ENCODE measurements at regions not wholly inside any gene's neighbourhood (a gene's known extent, or its start where the extent isn't known, plus 50 kb on each side); places are given as distances from the start of the nearest gene placed in this dataset.

DNA sequence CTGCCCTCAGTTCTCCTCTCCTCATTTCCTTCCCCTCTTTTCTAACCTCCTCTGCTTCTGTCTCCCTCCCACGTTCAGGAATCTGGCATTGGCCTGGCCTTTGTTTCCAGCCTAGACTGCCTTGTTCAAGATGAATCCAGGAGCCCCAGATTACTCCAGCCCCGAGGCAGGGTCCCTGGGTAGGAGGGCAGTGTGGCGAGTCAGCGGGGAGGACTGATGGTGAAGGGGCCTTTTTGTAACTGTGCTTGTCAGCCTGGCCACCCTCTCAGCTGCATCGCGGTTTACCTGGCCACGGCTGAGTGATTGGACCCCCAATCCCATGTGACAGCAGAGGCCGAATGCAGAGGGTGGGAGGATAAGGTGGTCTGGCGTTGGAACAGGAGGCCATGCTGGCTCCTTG is 96.1 kb upstream of the SHH start:
- WGBS, 10 experiments: 0 to 46% (median 7%) methylated on average over 1 to 6 of the region's 9 CpGs; no CpG with 5 or more reads in 6 of the 10 experiments
- in situ Hi-C loops (cut with MboI; ENCODE audit: low pct_unique_long_range_greater_than_20kb in 2 of 9, low sequenced_read_pairs in 9 of 9, unreplicated experiment in 9 of 9): no loop called here
- no peaks in the 10 kb centered on the region for H3K4me1 ChIP-seq (replicated peaks in 1 of 2)

GRCh38 chr7:155907450-155908200 is 95.4 kb upstream of the SHH start:
- Histone ChIP-seq H3K27ac (no peak overlapping the region), H3K4me3 (no peak overlapping the region), H3K4me1 (replicated peaks in 1 of 2) (no peaks in the 10 kb centered on the region)
- in situ Hi-C loops (cut with MboI; ENCODE audit: low pct_unique_long_range_greater_than_20kb in 2 of 9, low sequenced_read_pairs in 9 of 9, unreplicated experiment in 9 of 9): no loop called here
- ATAC-seq (replicated peaks in 6 of 8): no peak
- WGBS, 10 experiments: 4 to 80% (median 43%) methylated on average over 1 to 6 of the region's 8 CpGs; no CpG with 5 or more reads in 4 of the 10 experiments

More for the DNA sequence above, 96.1 kb upstream of the SHH start:
- no peak for ATAC-seq (replicated peaks in 6 of 8)
- H3K4me3 ChIP-seq: no peak overlapping the region
- H3K27ac ChIP-seq: no peak overlapping the region

GRCh38 chr7:155901176-155901575 is 88.9 kb upstream of the SHH start:
- 0 to 100% (median 70%) methylated on average over 1 to 7 of the region's 11 CpGs; no CpG with 5 or more reads in 1 of the 10 experiments for WGBS, 10 experiments
- Histone ChIP-seq H3K4me3 (no peak overlapping the region), H3K27ac (no peak overlapping the region), H3K4me1 (replicated peaks in 1 of 2) (no peaks in the 10 kb centered on the region)
- ATAC-seq (replicated peaks in 6 of 8): no peak
- in situ Hi-C loops (cut with MboI; ENCODE audit: low pct_unique_long_range_greater_than_20kb in 2 of 9, low sequenced_read_pairs in 9 of 9, unreplicated experiment in 9 of 9): no loop called here

DNA sequence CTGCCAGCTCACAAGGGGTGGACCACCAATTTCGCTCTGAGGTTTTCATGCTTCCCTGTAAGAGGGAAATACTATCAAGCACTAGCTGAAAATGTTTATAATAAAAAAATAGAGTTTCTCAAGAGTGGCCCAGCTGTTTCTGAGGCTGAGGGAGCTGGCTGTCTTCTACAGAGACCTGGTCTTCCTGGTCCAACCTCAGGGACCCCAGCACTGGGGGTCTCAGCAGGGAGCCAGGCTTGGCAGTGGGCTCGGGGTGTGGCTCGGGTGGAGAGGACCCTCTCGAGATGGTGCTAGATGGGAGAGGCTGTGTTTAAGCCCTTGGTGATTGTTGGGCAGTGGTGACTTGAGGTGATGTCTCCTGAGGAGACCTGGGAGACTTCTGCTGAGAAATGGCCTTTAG is 87.3 kb upstream of the SHH start:
- in situ Hi-C loops (cut with MboI; ENCODE audit: low pct_unique_long_range_greater_than_20kb in 2 of 9, low sequenced_read_pairs in 9 of 9, unreplicated experiment in 9 of 9): no loop called here
- WGBS, 10 experiments: 0 to 100% (median 55%) methylated on average over 1 to 3 of the region's 4 CpGs; no CpG with 5 or more reads in 4 of the 10 experiments
- H3K4me3 ChIP-seq: no peak overlapping the region
- no peak for ATAC-seq (replicated peaks in 6 of 8)
- H3K4me1 ChIP-seq (replicated peaks in 1 of 2): no peaks in the 10 kb centered on the region
- H3K27ac ChIP-seq: no peak overlapping the region

DNA sequence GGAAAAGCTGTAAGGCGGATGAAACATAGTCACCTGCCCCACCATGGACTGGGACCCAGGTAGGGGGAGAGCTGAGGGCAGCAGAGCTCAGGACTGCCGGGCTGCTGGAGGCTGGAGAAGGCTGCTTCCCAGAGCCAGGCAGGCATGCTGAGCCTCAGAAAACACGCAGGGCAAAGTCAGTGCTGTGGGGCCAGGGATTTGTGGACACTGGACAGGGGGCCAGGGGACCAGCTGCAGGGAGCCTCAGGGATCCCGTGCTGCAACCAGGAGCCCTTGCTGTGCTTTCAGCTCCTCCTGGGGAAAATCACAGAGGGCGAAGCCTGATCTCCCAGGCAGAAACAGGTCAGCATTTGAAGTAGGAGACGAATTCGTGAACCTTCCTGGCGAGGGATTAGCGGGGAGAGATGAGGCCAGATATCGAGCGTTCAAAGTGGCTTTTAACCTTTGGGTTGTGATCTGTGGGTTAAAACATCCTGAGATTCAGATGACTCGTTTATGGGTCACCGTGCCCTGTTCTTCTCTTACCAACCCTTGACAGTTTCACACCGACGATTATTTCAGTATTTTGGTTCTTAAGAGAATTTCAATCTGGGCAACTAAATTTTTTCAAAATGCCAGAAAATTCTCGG is 85.6 kb upstream of the SHH start:
- 25 to 80% (median 61%) methylated on average over 1 to 13 of the region's 16 CpGs for WGBS, 10 experiments
- in situ Hi-C loops (cut with MboI; ENCODE audit: low pct_unique_long_range_greater_than_20kb in 2 of 9, low sequenced_read_pairs in 9 of 9, unreplicated experiment in 9 of 9): no loop called here
- Histone ChIP-seq H3K27ac (no peak overlapping the region), H3K4me3 (no peak overlapping the region), H3K4me1 (replicated peaks in 1 of 2) (no peaks in the 10 kb centered on the region)
- ATAC-seq (replicated peaks in 6 of 8): no peak

DNA sequence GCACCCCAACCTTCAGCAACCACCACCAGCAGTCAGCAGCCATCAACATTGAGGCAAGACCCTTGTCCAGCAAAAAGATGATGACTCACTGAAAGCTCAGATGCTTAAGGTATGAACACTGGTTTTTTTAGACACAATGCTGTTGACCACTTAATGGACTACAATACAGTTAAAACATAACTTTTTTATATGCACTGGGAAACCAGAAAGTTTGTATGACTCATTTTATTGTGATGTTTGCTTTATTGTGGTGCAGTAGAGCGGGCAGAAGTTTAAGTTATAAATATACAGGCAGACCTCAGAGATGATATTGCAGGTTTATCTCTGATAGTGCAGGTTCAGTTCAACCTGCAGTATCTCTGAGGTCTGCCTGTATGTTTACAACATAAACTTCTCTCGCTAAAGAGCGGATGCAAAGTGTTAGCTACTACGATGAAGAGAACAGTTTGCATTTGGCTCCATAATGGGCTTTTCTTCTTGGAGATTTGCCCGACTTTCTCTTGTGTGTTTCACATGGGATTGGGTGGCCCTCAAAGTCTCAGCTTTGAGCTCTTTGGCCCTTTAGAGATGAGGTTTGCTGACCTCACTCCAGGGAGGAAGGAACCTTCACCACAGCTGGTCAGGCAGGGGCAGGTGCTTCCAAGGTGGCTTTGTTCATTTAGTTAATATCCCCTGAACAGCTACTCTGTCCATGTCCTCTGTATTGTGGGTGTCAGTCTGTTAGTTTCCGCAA is 84.4 kb upstream of the SHH start:
- no peak for ATAC-seq (replicated peaks in 6 of 8)
- no peak overlapping the region for H3K27ac ChIP-seq
- WGBS, 10 experiments: 0 to 88% (median 55%) methylated on average over 1 to 6 of the region's 6 CpGs; no CpG with 5 or more reads in 1 of the 10 experiments
- H3K4me1 ChIP-seq (replicated peaks in 1 of 2): no peaks in the 10 kb centered on the region
- in situ Hi-C loops (cut with MboI; ENCODE audit: low pct_unique_long_range_greater_than_20kb in 2 of 9, low sequenced_read_pairs in 9 of 9, unreplicated experiment in 9 of 9): no loop called here
- no peak overlapping the region for H3K4me3 ChIP-seq

GRCh38 chr7:155893664-155894063 is 81.4 kb upstream of the SHH start:
- WGBS, 10 experiments: 47 to 76% (median 63%) methylated on average over 1 to 6 of the region's 6 CpGs; no CpG with 5 or more reads in 4 of the 10 experiments

GRCh38 chr7:155893176-155893575 is 80.9 kb upstream of the SHH start:
- H3K27ac ChIP-seq: no peak overlapping the region
- no peak overlapping the region for H3K4me3 ChIP-seq
- H3K4me1 ChIP-seq (replicated peaks in 1 of 2): no peaks in the 10 kb centered on the region
- in situ Hi-C loops (cut with MboI; ENCODE audit: low pct_unique_long_range_greater_than_20kb in 2 of 9, low sequenced_read_pairs in 9 of 9, unreplicated experiment in 9 of 9): no loop called here
- no peak for ATAC-seq (replicated peaks in 6 of 8)
- WGBS, 10 experiments: 20 to 80% (median 63%) methylated on average over 2 to 4 of the region's 12 CpGs; no CpG with 5 or more reads in 5 of the 10 experiments

More at GRCh38 chr7:155893664-155894063, 81.4 kb upstream of the SHH start:
- Histone ChIP-seq H3K4me3 (no peak overlapping the region), H3K4me1 (replicated peaks in 1 of 2) (no peaks in the 10 kb centered on the region), H3K27ac (no peak overlapping the region)
- in situ Hi-C loops (cut with MboI; ENCODE audit: low pct_unique_long_range_greater_than_20kb in 2 of 9, low sequenced_read_pairs in 9 of 9, unreplicated experiment in 9 of 9): no loop called here
- ATAC-seq (replicated peaks in 6 of 8): no peak

DNA sequence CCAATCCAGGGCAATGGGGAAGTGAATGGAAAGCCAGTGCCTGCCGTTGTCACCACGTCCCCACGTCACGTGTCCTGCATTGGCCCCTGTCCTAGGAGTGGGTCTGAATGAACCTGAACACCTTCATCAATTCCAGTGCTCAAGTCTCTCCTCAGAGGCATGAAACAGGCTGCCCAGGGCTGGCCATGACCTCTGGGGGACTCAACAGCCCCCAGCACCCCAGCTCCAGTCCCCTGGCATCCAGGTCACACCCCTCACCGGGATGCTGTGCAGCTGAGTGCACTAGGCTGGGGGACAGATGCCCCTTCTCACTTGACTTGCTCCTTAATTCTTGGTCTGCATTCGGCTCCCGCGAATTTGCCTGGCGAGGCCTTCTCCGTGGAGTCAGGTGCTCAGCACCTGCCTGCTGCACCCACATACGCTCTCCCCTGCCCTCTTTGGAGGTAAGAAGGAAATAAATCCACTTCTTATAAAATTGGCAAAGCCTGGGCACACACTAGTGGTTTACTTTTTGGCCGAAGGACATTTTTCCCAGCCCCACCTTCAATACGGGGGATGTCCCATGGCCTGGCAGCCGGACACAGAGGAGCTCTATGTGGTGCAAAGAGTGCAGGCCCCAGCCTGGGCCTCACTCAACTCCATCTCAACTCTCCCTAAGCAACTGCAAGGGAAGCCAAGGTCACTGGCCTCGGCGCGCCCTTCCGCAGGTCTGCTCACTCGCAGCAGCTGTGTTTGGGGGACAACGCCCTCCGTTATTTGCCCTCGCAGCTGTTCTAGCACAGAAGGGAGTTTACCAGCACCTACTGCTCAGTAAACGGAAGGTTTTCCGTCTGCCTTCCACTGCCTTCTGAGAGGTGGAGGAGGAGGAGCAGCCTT is 77.6 kb upstream of the SHH start:
- ATAC-seq (replicated peaks in 6 of 8): no peak
- in situ Hi-C loops (cut with MboI; ENCODE audit: low pct_unique_long_range_greater_than_20kb in 2 of 9, low sequenced_read_pairs in 9 of 9, unreplicated experiment in 9 of 9): no loop called here
- WGBS, 10 experiments: 46 to 100% (median 80%) methylated on average over 1 to 10 of the region's 24 CpGs; no CpG with 5 or more reads in 4 of the 10 experiments
- Histone ChIP-seq H3K27ac (no peak overlapping the region), H3K4me1 (replicated peaks in 1 of 2) (no peaks in the 10 kb centered on the region), H3K4me3 (no peak overlapping the region)

- no peaks in the 10 kb centered on the region for H3K4me1 ChIP-seq (replicated peaks in 1 of 2)
- no peak overlapping the region for H3K27ac ChIP-seq
- in situ Hi-C loops (cut with MboI; ENCODE audit: low pct_unique_long_range_greater_than_20kb in 2 of 9, low sequenced_read_pairs in 9 of 9, unreplicated experiment in 9 of 9): no loop called here
- no peak for ATAC-seq (replicated peaks in 6 of 8)
- no peak overlapping the region for H3K4me3 ChIP-seq
- 71 to 80% methylated on average over 4 of the region's 11 CpGs; no CpG with 5 or more reads in 8 of the 10 experiments for WGBS, 10 experiments
These were observed 74.9 kb upstream of the SHH start for GRCh38 chr7:155887174-155887525.

DNA sequence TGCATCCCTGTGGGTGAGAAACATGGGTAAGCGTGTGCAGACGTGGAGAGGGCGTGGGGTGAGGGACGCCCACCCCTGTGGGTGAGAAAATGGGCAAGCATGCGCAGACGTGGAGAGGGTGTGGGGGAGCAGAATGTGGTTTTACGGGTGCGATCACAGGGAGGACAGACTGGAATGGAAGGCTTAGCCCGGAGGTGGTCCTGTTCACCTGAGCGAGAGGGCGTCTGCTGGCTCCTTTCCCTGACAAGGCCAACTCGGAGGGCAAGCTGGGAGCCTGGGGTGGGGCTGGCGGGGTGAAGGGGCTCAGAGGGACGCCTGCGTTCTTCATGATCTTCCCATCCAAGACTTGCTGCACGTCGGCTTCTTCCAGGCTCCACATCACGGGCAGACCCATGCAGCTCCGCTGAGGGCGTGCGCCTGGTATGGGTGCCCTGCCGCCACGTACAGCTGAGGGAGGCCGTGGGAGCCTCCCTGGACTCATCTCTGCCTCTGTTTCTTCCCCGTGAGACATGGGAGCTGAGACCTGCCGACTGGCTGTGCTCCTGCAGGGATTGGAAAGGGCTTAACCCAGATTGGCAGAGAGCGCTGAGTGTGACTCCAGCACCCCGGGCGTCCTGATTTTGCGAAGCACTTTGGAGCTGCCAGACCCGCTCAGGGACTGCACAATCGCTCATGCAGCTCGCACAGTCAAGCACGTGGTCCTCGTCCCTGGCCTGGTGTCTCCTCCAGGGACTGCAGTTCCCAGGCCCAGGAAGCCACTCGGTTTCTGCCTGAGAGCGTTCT is 74.3 kb upstream of the SHH start:
- 8 to 93% (median 78%) methylated on average over 2 to 9 of the region's 37 CpGs; no CpG with 5 or more reads in 6 of the 10 experiments for WGBS, 10 experiments
- Histone ChIP-seq H3K4me3 (no peak overlapping the region), H3K27ac (no peak overlapping the region)

More for the DNA sequence above, 74.3 kb upstream of the SHH start:
- in situ Hi-C loops (cut with MboI; ENCODE audit: low pct_unique_long_range_greater_than_20kb in 2 of 9, low sequenced_read_pairs in 9 of 9, unreplicated experiment in 9 of 9): no loop called here
- no peak for ATAC-seq (replicated peaks in 6 of 8)
- H3K4me1 ChIP-seq (replicated peaks in 1 of 2): no peaks in the 10 kb centered on the region
